H9 (cell line): ENCODE measurements at regions not wholly inside any gene's neighbourhood (a gene's known extent, or its start where the extent isn't known, plus 50 kb on each side); places are given as distances from the start of the nearest gene placed in this dataset.

Source experiments
- DNase-seq: peaks from one replicate; pipeline ENCODE4 v3.0.0-alpha.2; 2017
- H2AFZ ChIP-seq: one replicate; pipeline ENCODE4 v1.6.1; 2013; ENCODE audit warnings: mild to moderate bottlenecking, low read length, control low read depth, moderate library complexity
- H2AK5ac ChIP-seq: 2 replicates; pipeline ENCODE4 v1.6.1; 2013; ENCODE audit warnings: low read length, control low read depth, mixed read lengths; ENCODE audit not compliant: insufficient read length
- H2BK120ac ChIP-seq: one replicate; pipeline ENCODE4 v1.6.1; 2013; ENCODE audit warnings: low read depth, mild to moderate bottlenecking, low read length, control low read depth, inconsistent platforms; ENCODE audit not compliant: poor library complexity, severe bottlenecking
- H2BK12ac ChIP-seq: 2 replicates; pipeline ENCODE4 v1.6.1; 2013; ENCODE audit warnings: low read length, control low read depth, mixed read lengths, low read depth; ENCODE audit not compliant: insufficient read length
- H2BK15ac ChIP-seq: 2 replicates; pipeline ENCODE4 v1.6.1; 2013; ENCODE audit warnings: low read depth, low read length, control low read depth
- H2BK20ac ChIP-seq: one replicate; pipeline ENCODE4 v1.6.1; 2013; ENCODE audit warnings: low read depth, mild to moderate bottlenecking, low read length, control low read depth, inconsistent platforms; ENCODE audit not compliant: poor library complexity, severe bottlenecking
- H2BK5ac ChIP-seq: 2 replicates; pipeline ENCODE4 v1.6.1; 2013; ENCODE audit warnings: low read length, control low read depth, mixed read lengths; ENCODE audit not compliant: insufficient read length
- H3K14ac ChIP-seq: 2 replicates; pipeline ENCODE4 v1.6.1; 2013; ENCODE audit warnings: low read length, control low read depth; ENCODE audit not compliant: insufficient read depth
- H3K18ac ChIP-seq: 2 replicates; pipeline ENCODE4 v1.6.1; 2013; ENCODE audit warnings: low read depth, mild to moderate bottlenecking, mixed read lengths, low read length, control low read depth; ENCODE audit not compliant: insufficient read length
- H3K23ac ChIP-seq: 2 replicates; pipeline ENCODE4 v1.6.1; 2013; ENCODE audit warnings: low read length, control low read depth, mixed read lengths, low read depth; ENCODE audit not compliant: insufficient read length
- H3K23me2 ChIP-seq: 2 replicates; pipeline ENCODE4 v1.6.1; 2013; ENCODE audit warnings: low read depth, mild to moderate bottlenecking, mixed read lengths, low read length, control low read depth; ENCODE audit not compliant: insufficient read length, poor library complexity, severe bottlenecking
- H3K27ac ChIP-seq: 2 replicates; pipeline ENCODE4 v1.5.1; 2013; ENCODE audit warnings: low read length, control low read depth, mixed read lengths, low read depth; ENCODE audit not compliant: insufficient read length
- H3K27me3 ChIP-seq: 2 replicates; pipeline ENCODE4 v1.6.1; 2013; ENCODE audit warnings: low read length, control low read depth, inconsistent platforms; ENCODE audit not compliant: insufficient read depth
- H3K4ac ChIP-seq: 2 replicates; pipeline ENCODE4 v1.6.1; 2013; ENCODE audit warnings: low read depth, mild to moderate bottlenecking, control low read depth, inconsistent platforms, low read length, moderate library complexity
- H3K4me1 ChIP-seq: 2 replicates; pipeline ENCODE4 v1.6.1; 2013; ENCODE audit warnings: low read length, control low read depth, inconsistent platforms; ENCODE audit not compliant: insufficient read depth
- H3K4me2 ChIP-seq: 2 replicates; pipeline ENCODE4 v1.6.1; 2013; ENCODE audit warnings: low read length, control low read depth, mixed read lengths; ENCODE audit not compliant: insufficient read length, insufficient read depth
- H3K56ac ChIP-seq: 2 replicates; pipeline ENCODE4 v1.6.1; 2013; ENCODE audit warnings: low read depth, mild to moderate bottlenecking, mixed read lengths, low read length, control low read depth; ENCODE audit not compliant: insufficient read length
- H3K79me1 ChIP-seq: 2 replicates; pipeline ENCODE4 v1.6.1; 2013; ENCODE audit warnings: low read depth, mild to moderate bottlenecking, moderate library complexity, low read length, control low read depth, inconsistent platforms; ENCODE audit not compliant: insufficient read depth, poor library complexity, severe bottlenecking
- H3K79me2 ChIP-seq: 2 replicates; pipeline ENCODE4 v1.6.1; 2013; ENCODE audit warnings: low read length, control low read depth, inconsistent platforms; ENCODE audit not compliant: insufficient read depth
- H3K9ac ChIP-seq: 2 replicates; pipeline ENCODE4 v1.6.1; 2013; ENCODE audit warnings: low read length, control low read depth, mixed read lengths; ENCODE audit not compliant: insufficient read length; ENCODE audit errors: extremely low read depth
- H3K9me3 ChIP-seq: one replicate; pipeline ENCODE4 v1.6.1; 2013; ENCODE audit warnings: low read depth, low read length, inconsistent platforms; ENCODE audit not compliant: control insufficient read depth
- H3T11ph ChIP-seq: one replicate; pipeline ENCODE4 v1.6.1; 2013; ENCODE audit warnings: mild to moderate bottlenecking, low read length, control low read depth, inconsistent platforms
- H4K20me1 ChIP-seq: one replicate; pipeline ENCODE4 v1.6.1; 2013; ENCODE audit not compliant: control insufficient read depth, insufficient read length, insufficient read depth
- H4K5ac ChIP-seq: 2 replicates; pipeline ENCODE4 v1.6.1; 2013; ENCODE audit warnings: low read depth, mild to moderate bottlenecking, mixed read lengths, low read length, control low read depth; ENCODE audit not compliant: insufficient read length
- H4K8ac ChIP-seq: replicated peaks from 2 replicates; pipeline ENCODE4 v1.6.1; 2013; ENCODE audit warnings: low read length, control low read depth, mixed read lengths, low read depth; ENCODE audit not compliant: insufficient read length
- H4K91ac ChIP-seq: 2 replicates; pipeline ENCODE4 v1.6.1; 2013; ENCODE audit warnings: low read depth, mild to moderate bottlenecking, moderate library complexity, mixed read lengths, low read length, control low read depth; ENCODE audit not compliant: insufficient read length
- H3K27ac Mint-ChIP-seq, 3 experiments: 2 replicates in 2 of 3; 3 replicates in 1 of 3; pipeline ENCODE4 v1.8.0; 2020 to 2021; ENCODE audit warnings: mixed read lengths in 3 of 3, mild to moderate bottlenecking in 1 of 3, moderate library complexity in 1 of 3
- H3K27me3 Mint-ChIP-seq: 2 replicates; pipeline ENCODE4 v1.8.0; 2021; ENCODE audit warnings: low read depth, mild to moderate bottlenecking, moderate library complexity, mixed read lengths
- H3K36me3 Mint-ChIP-seq, 3 experiments: 2 replicates in 2 of 3; 3 replicates in 1 of 3; pipeline ENCODE4 v1.8.0; 2020 to 2021; ENCODE audit warnings: low read depth in 3 of 3, mixed read lengths in 3 of 3; ENCODE audit not compliant: insufficient read depth in 1 of 3
- H3K4me1 Mint-ChIP-seq, 2 experiments: 2 replicates each; pipeline ENCODE4 v1.8.0; 2020; ENCODE audit warnings: mixed read lengths in 2 of 2
- H3K4me3 Mint-ChIP-seq, 2 experiments: 2 replicates in 1 of 2; 3 replicates in 1 of 2; pipeline ENCODE4 v1.8.0; 2020 to 2021; ENCODE audit warnings: mild to moderate bottlenecking in 2 of 2, mixed read lengths in 2 of 2, moderate library complexity in 1 of 2
- H3K9me3 Mint-ChIP-seq, 2 experiments: 2 replicates in 1 of 2; 3 replicates in 1 of 2; pipeline ENCODE4 v1.8.0; 2020; ENCODE audit warnings: mild to moderate bottlenecking in 2 of 2, mixed read lengths in 2 of 2, moderate library complexity in 1 of 2
- CTCF ChIP-seq: fragments of 200-600 bp; sonication (generic); conservative IDR thresholded peaks from 3 replicates; pipeline ENCODE4 v1.8.0; 2021; ENCODE audit warnings: antibody characterized with exemption, mild to moderate bottlenecking
- WGBS: extraction: QIAGEN DNeasy Blood & Tissue Kit; methylation state at CpG from one replicate; pipeline ENCODE4 v1.1.7; 2013; ENCODE audit warnings: missing lambda C conversion rate, low lambda C conversion rate, mixed read lengths; ENCODE audit not compliant: insufficient read length; ENCODE audit errors: extremely low coverage; 5-methylcytosine and 5-hydroxymethylcytosine counted together

- Histone ChIP-seq H3K18ac (no peak overlapping the region), H3K79me1 (no peaks in the 10 kb centered on the region), H3K14ac (no peak overlapping the region), H2BK15ac (no peak overlapping the region), H3K27ac (no peak overlapping the region), H4K5ac (no peak overlapping the region), H2BK5ac (no peak overlapping the region), H2AFZ (no peak overlapping the region), H3K4me1 (no peaks in the 10 kb centered on the region), H4K91ac (no peak overlapping the region), H3K9ac (no peak overlapping the region), H4K20me1 (no peaks in the 10 kb centered on the region), H3K4me2 (no peak overlapping the region), H3K56ac (no peak overlapping the region), H2BK20ac (no peak overlapping the region), H2BK120ac (no peak overlapping the region), H4K8ac (no peak overlapping the region), H3K4ac (no peak overlapping the region), H3K23me2 (no peaks in the 10 kb centered on the region), H3K9me3 (no peaks in the 10 kb centered on the region), H2BK12ac (no peak overlapping the region), H2AK5ac (no peak overlapping the region), H3K79me2 (no peaks in the 10 kb centered on the region), H3T11ph (no peak overlapping the region), H3K27me3 (no peaks in the 10 kb centered on the region), H3K23ac (no peak overlapping the region)
- TF ChIP-seq CTCF: no peak
- no peaks in the 10 kb centered on the region for H3K9me3 Mint-ChIP-seq
- no peak for DNase-seq
- no peak overlapping the region for H3K4me3 Mint-ChIP-seq
- no CpG with 5 or more reads among the region's 1 CpG for WGBS
- no peaks in the 10 kb centered on the region for H3K36me3 Mint-ChIP-seq
- no peak overlapping the region for H3K27ac Mint-ChIP-seq
- no peaks in the 10 kb centered on the region for H3K4me1 Mint-ChIP-seq
- no peaks in the 10 kb centered on the region for H3K27me3 Mint-ChIP-seq
Observed at GRCh38 chr5:163877865-163878264, 372.4 kb downstream of the MAT2B start.
